Duodenal mucosa (tissue), 2 donors: ENCODE measurements at regions not wholly inside any gene's neighbourhood (a gene's known extent, or its start where the extent isn't known, plus 50 kb on each side); places are given as distances from the start of the nearest gene placed in this dataset.

Source experiments
- H3K27ac ChIP-seq: one replicate; pipeline ENCODE4 v1.7.0; 2013; ENCODE audit warnings: low read depth, low read length
- H3K27me3 ChIP-seq, 2 donors: one replicate each; pipeline ENCODE4 v1.7.0; 2013; ENCODE audit warnings: low read length in 2 of 2, control low read depth in 1 of 2; ENCODE audit not compliant: insufficient read depth in 2 of 2, control insufficient read depth in 1 of 2
- H3K36me3 ChIP-seq, 2 donors: one replicate each; pipeline ENCODE4 v1.7.0; 2013; ENCODE audit warnings: low read length in 2 of 2, control low read depth in 1 of 2; ENCODE audit not compliant: insufficient read depth in 2 of 2, control insufficient read depth in 1 of 2
- H3K4me1 ChIP-seq, 2 donors: one replicate each; pipeline ENCODE4 v1.7.0; 2013; ENCODE audit warnings: low read length in 2 of 2, control low read depth in 1 of 2; ENCODE audit not compliant: insufficient read depth in 2 of 2, control insufficient read depth in 1 of 2
- H3K4me3 ChIP-seq, 2 donors: one replicate each; pipeline ENCODE4 v1.7.0; 2013; ENCODE audit warnings: low read length in 2 of 2, low read depth in 1 of 2
- H3K9ac ChIP-seq, 2 donors: one replicate each; pipeline ENCODE4 v1.7.0; 2013; ENCODE audit warnings: low read length in 2 of 2, low read depth in 1 of 2
- H3K9me3 ChIP-seq, 2 donors: one replicate each; pipeline ENCODE4 v1.7.0; 2013; ENCODE audit warnings: low read length in 2 of 2, control low read depth in 1 of 2; ENCODE audit not compliant: control insufficient read depth in 1 of 2

GRCh38 chr13:78176880-78177279 is 258.2 kb upstream of the EDNRB start:
- H3K27me3 ChIP-seq, result no peaks in the 10 kb centered on the region
- no peak overlapping the region for H3K4me3 ChIP-seq
- H3K9me3 ChIP-seq, result no peaks in the 10 kb centered on the region
- no peak overlapping the region for H3K9ac ChIP-seq
- no peak overlapping the region for H3K27ac ChIP-seq
- no peaks in the 10 kb centered on the region for H3K36me3 ChIP-seq
- H3K4me1 ChIP-seq, result no peaks in the 10 kb centered on the region

- H3K9me3 ChIP-seq, result peaks cover 3 to 8% of the 10 kb centered on the region in 2 donors
- no peak overlapping the region for H3K4me3 ChIP-seq
- no peaks in the 10 kb centered on the region for H3K27me3 ChIP-seq
- H3K27ac ChIP-seq, result no peak overlapping the region
- H3K4me1 ChIP-seq, result no peaks in the 10 kb centered on the region
- H3K9ac ChIP-seq, result no peak overlapping the region
- no peaks in the 10 kb centered on the region for H3K36me3 ChIP-seq
These were observed 250.8 kb upstream of the EDNRB start for GRCh38 chr13:78169386-78169785.

- H3K9ac ChIP-seq, result no peak overlapping the region
- H3K4me3 ChIP-seq, result no peak overlapping the region
- H3K9me3 ChIP-seq, result peaks cover 3 to 8% of the 10 kb centered on the region in 2 donors
- no peaks in the 10 kb centered on the region for H3K27me3 ChIP-seq
- no peaks in the 10 kb centered on the region for H3K4me1 ChIP-seq
- H3K36me3 ChIP-seq, result no peaks in the 10 kb centered on the region
- no peak overlapping the region for H3K27ac ChIP-seq
These were observed 250.3 kb upstream of the EDNRB start for GRCh38 chr13:78168981-78169380.

GRCh38 chr13:78161266-78161665 is 242.6 kb upstream of the EDNRB start:
- H3K36me3 ChIP-seq, result no peaks in the 10 kb centered on the region
- H3K27ac ChIP-seq, result no peak overlapping the region
- no peaks in the 10 kb centered on the region for H3K27me3 ChIP-seq
- H3K9ac ChIP-seq, result no peak overlapping the region
- no peaks in the 10 kb centered on the region for H3K9me3 ChIP-seq
- H3K4me3 ChIP-seq, result no peak overlapping the region
- H3K4me1 ChIP-seq, result no peaks in the 10 kb centered on the region

GRCh38 chr13:78160793-78161192 is 242.2 kb upstream of the EDNRB start:
- H3K4me1 ChIP-seq, result no peaks in the 10 kb centered on the region
- no peaks in the 10 kb centered on the region for H3K27me3 ChIP-seq
- H3K9me3 ChIP-seq, result no peaks in the 10 kb centered on the region
- no peaks in the 10 kb centered on the region for H3K36me3 ChIP-seq
- no peak overlapping the region for H3K27ac ChIP-seq
- H3K9ac ChIP-seq, result no peak overlapping the region
- no peak overlapping the region for H3K4me3 ChIP-seq

DNA sequence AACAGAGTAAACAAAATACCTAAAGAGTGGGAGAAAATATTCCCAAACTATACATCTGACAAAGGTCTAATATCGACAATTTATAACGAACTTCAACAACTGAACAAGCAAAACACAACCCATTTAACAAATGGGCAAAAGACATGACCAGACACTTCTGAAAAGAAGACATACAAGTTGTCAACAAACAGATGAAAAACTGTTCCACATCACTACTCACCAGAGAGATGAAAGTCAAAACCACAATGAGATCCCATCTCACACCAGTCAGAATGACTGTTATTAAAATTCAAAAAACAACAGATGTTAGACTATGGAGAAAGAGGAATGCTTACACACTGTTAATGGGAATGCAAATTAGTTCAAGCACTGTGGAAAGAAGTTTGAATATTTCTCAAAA is 233.8 kb upstream of the EDNRB start:
- Histone ChIP-seq H3K4me3 (no peak overlapping the region), H3K4me1 (no peaks in the 10 kb centered on the region), H3K27ac (no peak overlapping the region), H3K27me3 (no peaks in the 10 kb centered on the region), H3K9ac (no peak overlapping the region), H3K36me3 (no peaks in the 10 kb centered on the region), H3K9me3 (peaks cover 0 to 4% of the 10 kb centered on the region in 2 donors)

DNA sequence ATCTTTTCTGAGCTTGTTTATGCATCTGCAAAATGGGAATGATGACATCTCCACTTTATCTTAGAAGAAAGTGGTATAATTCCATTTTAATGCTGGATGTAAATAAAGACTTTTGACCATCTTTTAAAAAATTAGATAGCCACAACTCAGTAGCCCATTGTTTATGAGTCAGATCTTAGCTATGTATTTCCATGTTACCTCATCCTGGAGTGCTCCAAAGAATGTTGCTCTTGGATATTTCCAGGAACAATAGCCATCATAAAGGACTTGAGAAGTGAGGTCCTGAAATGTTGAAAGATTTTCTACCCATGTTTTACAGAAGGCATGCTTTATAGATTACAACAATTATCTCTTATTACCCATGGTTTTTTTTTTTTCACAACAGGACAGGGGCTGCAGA is 229.3 kb upstream of the EDNRB start:
- H3K4me1 ChIP-seq, result no peaks in the 10 kb centered on the region
- H3K9ac ChIP-seq, result no peak overlapping the region
- peaks cover 0 to 1% of the 10 kb centered on the region in 2 donors for H3K9me3 ChIP-seq
- H3K36me3 ChIP-seq, result no peaks in the 10 kb centered on the region
- no peaks in the 10 kb centered on the region for H3K27me3 ChIP-seq
- H3K27ac ChIP-seq, result no peak overlapping the region
- H3K4me3 ChIP-seq, result no peak overlapping the region

DNA sequence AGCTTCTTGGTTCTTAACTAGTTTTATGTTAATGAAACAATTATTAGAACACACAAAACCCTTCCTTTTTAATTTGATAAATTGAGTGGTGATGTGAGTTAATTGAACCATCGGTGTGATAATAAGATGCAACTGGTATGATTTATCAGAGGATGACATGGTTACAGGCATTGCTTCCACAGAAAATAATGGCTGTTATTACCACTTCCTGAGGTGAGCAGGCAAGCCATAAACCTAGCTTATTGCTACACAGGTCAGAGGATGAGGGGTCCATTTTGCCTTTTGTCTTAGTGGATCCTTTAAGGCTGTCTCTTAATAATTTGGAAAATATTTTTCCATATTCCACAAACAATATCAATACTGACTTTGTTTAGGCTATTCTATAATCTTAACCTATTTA is 226.6 kb upstream of the EDNRB start:
- Histone ChIP-seq H3K4me1 (no peaks in the 10 kb centered on the region), H3K27me3 (no peaks in the 10 kb centered on the region), H3K4me3 (no peak overlapping the region), H3K36me3 (no peaks in the 10 kb centered on the region), H3K27ac (no peak overlapping the region), H3K9ac (no peak overlapping the region), H3K9me3 (no peaks in the 10 kb centered on the region)

GRCh38 chr13:78139765-78140164 is 221.1 kb upstream of the EDNRB start:
- Histone ChIP-seq H3K4me1 (no peaks in the 10 kb centered on the region), H3K27me3 (no peaks in the 10 kb centered on the region), H3K4me3 (no peak overlapping the region), H3K36me3 (no peaks in the 10 kb centered on the region), H3K9me3 (no peaks in the 10 kb centered on the region), H3K9ac (no peak overlapping the region), H3K27ac (no peak overlapping the region)

DNA sequence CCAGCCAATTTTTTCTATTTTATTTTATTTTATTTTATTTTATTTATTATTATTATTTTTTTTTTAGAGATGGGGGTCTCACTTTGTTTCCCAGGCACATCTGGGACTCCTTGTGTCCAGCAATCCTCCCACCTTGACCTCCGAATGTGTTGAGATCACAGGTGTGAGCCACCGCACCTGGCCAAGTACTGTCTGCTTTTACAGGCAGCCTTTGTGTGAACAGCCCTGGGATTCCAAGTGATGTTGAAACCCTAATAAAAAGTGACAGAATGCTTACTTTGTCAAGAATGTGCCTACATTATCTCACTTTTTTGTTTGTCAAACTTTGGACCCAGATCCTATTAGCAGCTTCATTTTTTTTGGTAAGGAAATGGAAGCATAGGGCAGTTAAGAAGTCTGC is 220.1 kb upstream of the EDNRB start:
- Histone ChIP-seq H3K27ac (no peak overlapping the region), H3K9me3 (no peaks in the 10 kb centered on the region), H3K27me3 (no peaks in the 10 kb centered on the region), H3K9ac (no peak overlapping the region), H3K36me3 (no peaks in the 10 kb centered on the region), H3K4me3 (no peak overlapping the region), H3K4me1 (no peaks in the 10 kb centered on the region)
